ENCODE measurements at regions not wholly inside any gene's neighbourhood (a gene's known extent, or its start where the extent isn't known, plus 50 kb on each side); places are given as distances from the start of the nearest gene placed in this dataset.

DNA sequence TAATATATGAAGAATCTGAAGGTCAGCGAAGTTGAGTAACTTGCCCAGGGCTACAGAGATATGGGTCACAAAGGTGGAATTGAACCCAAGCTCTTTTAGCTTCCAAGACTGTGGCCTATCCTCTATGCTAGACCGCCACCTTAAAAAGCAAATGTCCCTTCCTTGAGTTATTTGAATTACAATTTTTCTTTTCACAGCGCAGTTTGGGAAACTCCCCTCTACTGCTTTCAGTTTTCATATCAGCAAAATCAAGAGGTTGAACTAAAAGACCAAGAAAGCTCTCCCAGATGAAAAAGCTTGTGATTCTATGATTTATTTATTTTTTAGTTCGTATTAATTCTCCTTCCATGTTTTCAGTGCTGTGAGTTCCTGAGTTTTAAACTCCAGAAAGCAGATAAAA lies 174.5 kb upstream of the C1QTNF7 start:
- Histone ChIP-seq H3K27ac (ENCODE audit: low read depth in 1 of 2, low read length in 2 of 2) (peak overlapping the region in 1 of 2 donors; percentile 90), H3K79me2 (ENCODE audit: insufficient read depth, low read length) (no peaks in the 10 kb centered on the region), H3K36me3 (replicated peaks in 1 of 2; ENCODE audit: control insufficient read depth in 1 of 2, insufficient read depth in 2 of 2, low read length in 2 of 2) (no peaks in the 10 kb centered on the region), H3K9ac (ENCODE audit: insufficient read depth, low read length, poor library complexity, severe bottlenecking) (no peak overlapping the region), H2AFZ (ENCODE audit: insufficient read depth, low read depth, low read length, poor library complexity, severe bottlenecking) (no peak overlapping the region), H4K20me1 (ENCODE audit: insufficient read depth, low read length) (no peaks in the 10 kb centered on the region), H3K27me3 (ENCODE audit: control insufficient read depth in 2 of 2, insufficient read depth in 2 of 2, low read length in 2 of 2) (no peaks in the 10 kb centered on the region), H3K4me1 (ENCODE audit: control insufficient read depth in 1 of 2, insufficient read depth in 2 of 2, low read length in 2 of 2) (peaks cover 26 to 29% of the 10 kb centered on the region in 2 donors), H3K9me3 (replicated peaks in 1 of 2; ENCODE audit: control insufficient read depth in 1 of 2, insufficient read depth in 1 of 2, low read length in 2 of 2) (no peaks in the 10 kb centered on the region), H3K4me3 (replicated peaks in 1 of 3; ENCODE audit: low read depth in 2 of 3, low read length in 3 of 3) (no peak overlapping the region), H3K4me2 (replicated peaks; ENCODE audit: extremely low read depth, low read length, poor library complexity, severe bottlenecking) (no peak overlapping the region)
- Mint-ChIP-seq H3K4me1 (peaks cover 32% of the 10 kb centered on the region), H3K36me3 (peaks cover 3 to 4% of the 10 kb centered on the region in 2 donors), H3K27me3 (ENCODE audit: low read depth in 3 of 3) (peaks cover 0 to 1% (median 0%) of the 10 kb centered on the region in 3 donors), H3K27ac (peak overlapping the region in 6 of 7 donors; percentile 9 to 94 (median 33)), H3K4me3 (no peak overlapping the region), H3K9me3 (peaks cover 0 to 4% (median 2%) of the 10 kb centered on the region in 7 donors)
- 92% methylated on average over 2 of the region's 4 CpGs for WGBS (ENCODE audit: insufficient coverage)
- intact Hi-C loops (cut with micrococcal nuclease) = no loop called here
- no peak for TF ChIP-seq CTCF (IDR thresholded peaks at IDR 0.05)
- peak in 1 of 3 donors; percentile 42 for DNase-seq

DNA sequence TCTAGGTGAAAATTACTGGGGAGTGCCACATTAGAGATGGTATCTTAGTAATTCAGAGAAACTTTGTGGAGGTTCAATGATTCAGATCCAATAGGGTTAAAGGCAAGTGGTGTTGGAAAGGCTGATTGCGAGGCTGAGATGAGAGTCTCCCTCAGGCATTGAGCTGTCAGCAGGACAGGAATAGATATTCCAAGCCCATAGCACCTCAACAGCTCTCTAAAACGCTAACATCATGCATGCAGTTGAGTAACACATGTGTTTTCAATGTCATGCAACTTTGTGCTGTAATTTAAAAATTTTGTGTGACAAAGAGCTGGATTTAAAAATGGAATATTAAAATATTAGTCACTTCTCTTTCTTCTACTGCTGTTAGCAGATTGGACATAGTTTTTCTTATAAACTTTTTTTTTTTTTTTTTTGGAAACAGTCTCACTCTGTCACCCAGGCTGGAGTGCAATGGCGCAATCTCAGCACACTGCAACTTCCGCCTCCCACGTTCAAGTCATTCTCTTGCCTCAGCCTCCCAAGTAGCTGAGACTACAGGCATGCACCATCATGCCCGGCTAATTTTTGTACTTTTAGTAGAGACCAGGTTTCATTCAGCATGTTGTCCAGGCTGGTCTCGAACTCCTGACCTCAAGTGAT lies 173.5 kb upstream of the C1QTNF7 start:
- H3K27me3 Mint-ChIP-seq (ENCODE audit: low read depth in 3 of 3) = peaks cover 0 to 1% (median 0%) of the 10 kb centered on the region in 3 donors
- Histone ChIP-seq H3K4me3 (replicated peaks in 1 of 3; ENCODE audit: low read depth in 2 of 3, low read length in 3 of 3) (no peak overlapping the region), H3K4me1 (ENCODE audit: control insufficient read depth in 1 of 2, insufficient read depth in 2 of 2, low read length in 2 of 2) (peaks cover 26 to 29% of the 10 kb centered on the region in 2 donors), H4K20me1 (ENCODE audit: insufficient read depth, low read length) (no peaks in the 10 kb centered on the region), H3K4me2 (replicated peaks; ENCODE audit: extremely low read depth, low read length, poor library complexity, severe bottlenecking) (peak overlapping the region; percentile 28), H3K27me3 (ENCODE audit: control insufficient read depth in 2 of 2, insufficient read depth in 2 of 2, low read length in 2 of 2) (no peaks in the 10 kb centered on the region), H3K9me3 (replicated peaks in 1 of 2; ENCODE audit: control insufficient read depth in 1 of 2, insufficient read depth in 1 of 2, low read length in 2 of 2) (no peaks in the 10 kb centered on the region), H3K79me2 (ENCODE audit: insufficient read depth, low read length) (no peaks in the 10 kb centered on the region), H3K27ac (ENCODE audit: low read depth in 1 of 2, low read length in 2 of 2) (peak overlapping the region; percentile 63 to 90), H3K36me3 (replicated peaks in 1 of 2; ENCODE audit: control insufficient read depth in 1 of 2, insufficient read depth in 2 of 2, low read length in 2 of 2) (no peaks in the 10 kb centered on the region), H3K9ac (ENCODE audit: insufficient read depth, low read length, poor library complexity, severe bottlenecking) (no peak overlapping the region), H2AFZ (ENCODE audit: insufficient read depth, low read depth, low read length, poor library complexity, severe bottlenecking) (no peak overlapping the region)
- WGBS (ENCODE audit: insufficient coverage) = 33% methylated on average over 5 of the region's 7 CpGs
- peak overlapping the region; percentile 85 to 95 (median 92) for H3K27ac Mint-ChIP-seq
- peaks cover 0 to 4% (median 2%) of the 10 kb centered on the region in 7 donors for H3K9me3 Mint-ChIP-seq
- peaks cover 32% of the 10 kb centered on the region for H3K4me1 Mint-ChIP-seq
- intact Hi-C loops (cut with micrococcal nuclease) = no loop called here
- no peak for TF ChIP-seq CTCF (IDR thresholded peaks at IDR 0.05)
- no peak overlapping the region for H3K4me3 Mint-ChIP-seq
- peaks cover 3 to 4% of the 10 kb centered on the region in 2 donors for H3K36me3 Mint-ChIP-seq
- peak; percentile 78 to 92 (median 82) for DNase-seq

Data from CD14-positive monocyte (primary cell).